ENCODE measurements at regions not wholly inside any gene's neighbourhood (a gene's known extent, or its start where the extent isn't known, plus 50 kb on each side); places are given as distances from the start of the nearest gene placed in this dataset.

DNA sequence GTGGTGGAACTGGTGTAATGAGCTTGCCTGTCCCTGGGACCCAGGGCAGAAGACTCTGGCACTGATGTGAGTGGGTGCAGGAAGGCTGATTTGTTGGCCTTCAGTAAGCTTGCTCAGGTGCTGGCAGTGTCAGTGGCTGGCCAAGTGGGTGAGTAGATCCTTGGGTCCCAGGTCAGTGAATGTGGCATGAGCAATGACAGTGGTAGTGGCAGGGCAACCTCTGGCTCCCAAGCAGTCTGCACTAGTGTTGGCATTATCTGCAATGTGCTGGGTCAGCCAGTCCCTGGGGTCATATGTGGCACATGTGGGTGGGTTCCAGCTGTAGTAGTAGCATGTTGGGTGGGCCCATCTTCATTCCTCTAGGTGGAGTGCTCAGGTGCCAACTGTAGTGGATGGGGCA lies 640.9 kb upstream of the GRM3 start:
- intact Hi-C loops (cut with DNase I): no loop called here

GRCh38 chr7:85997515-85997914 lies 646.2 kb upstream of the GRM3 start:
- Histone ChIP-seq H3K27ac (no peak overlapping the region), H3K9me3 (no peaks in the 10 kb centered on the region), H3K27me3 (no peaks in the 10 kb centered on the region), H3K4me1 (no peaks in the 10 kb centered on the region), H3K4me3 (replicated peaks in 1 of 3) (no peak overlapping the region), H3K36me3 (no peaks in the 10 kb centered on the region)
- intact Hi-C loops (cut with DNase I): no loop called here
- TF ChIP-seq POLR2A (IDR thresholded peaks at IDR 0.05) (no peak), CTCF (IDR thresholded peaks at IDR 0.05) (no peak)
- DNase-seq: no peak

More for the DNA sequence above, 640.9 kb upstream of the GRM3 start:
- TF ChIP-seq CTCF (IDR thresholded peaks at IDR 0.05) (no peak), POLR2A (IDR thresholded peaks at IDR 0.05) (no peak)
- no peak overlapping the region for H3K27ac ChIP-seq
- H3K36me3 ChIP-seq: no peaks in the 10 kb centered on the region
- H3K4me1 ChIP-seq: no peaks in the 10 kb centered on the region
- H3K4me3 ChIP-seq (replicated peaks in 1 of 3): no peak overlapping the region
- DNase-seq: no peak
- H3K9me3 ChIP-seq: no peaks in the 10 kb centered on the region
- H3K27me3 ChIP-seq: no peaks in the 10 kb centered on the region

GRCh38 chr7:85995101-85995500 lies 648.6 kb upstream of the GRM3 start:
- Histone ChIP-seq H3K9me3 (no peaks in the 10 kb centered on the region), H3K4me3 (replicated peaks in 1 of 3) (no peak overlapping the region), H3K27me3 (no peaks in the 10 kb centered on the region), H3K4me1 (no peaks in the 10 kb centered on the region), H3K27ac (no peak overlapping the region), H3K36me3 (no peaks in the 10 kb centered on the region)
- intact Hi-C loops (cut with DNase I): no loop called here
- TF ChIP-seq CTCF (IDR thresholded peaks at IDR 0.05) (no peak), POLR2A (IDR thresholded peaks at IDR 0.05) (no peak)
- 79 to 82% methylated on average over 3 of the region's 3 CpGs for WGBS, 2 donors
- DNase-seq: no peak

GRCh38 chr7:85980740-85981139 lies 663.0 kb upstream of the GRM3 start:
- H3K27me3 ChIP-seq: no peaks in the 10 kb centered on the region
- no peaks in the 10 kb centered on the region for H3K4me1 ChIP-seq
- WGBS, 2 donors: 57 to 77% methylated on average over 1 of the region's 1 CpG
- H3K36me3 ChIP-seq: no peaks in the 10 kb centered on the region
- no peak for DNase-seq
- H3K27ac ChIP-seq: no peak overlapping the region
- TF ChIP-seq CTCF (IDR thresholded peaks at IDR 0.05) (no peak), POLR2A (IDR thresholded peaks at IDR 0.05) (no peak)
- no peak overlapping the region for H3K4me3 ChIP-seq (replicated peaks in 1 of 3)
- intact Hi-C loops (cut with DNase I): no loop called here
- no peaks in the 10 kb centered on the region for H3K9me3 ChIP-seq

- TF ChIP-seq CTCF (IDR thresholded peaks at IDR 0.05) (no peak), POLR2A (IDR thresholded peaks at IDR 0.05) (no peak)
- Histone ChIP-seq H3K4me1 (no peaks in the 10 kb centered on the region), H3K27ac (no peak overlapping the region), H3K4me3 (replicated peaks in 1 of 3) (no peak overlapping the region), H3K27me3 (no peaks in the 10 kb centered on the region), H3K9me3 (no peaks in the 10 kb centered on the region), H3K36me3 (no peaks in the 10 kb centered on the region)
- intact Hi-C loops (cut with DNase I): no loop called here
- 79 to 81% methylated on average over 1 of the region's 1 CpG for WGBS, 2 donors
- DNase-seq: no peak
Observed at GRCh38 chr7:85974176-85974575, 669.5 kb upstream of the GRM3 start.
